ENCODE measurements at regions not wholly inside any gene's neighbourhood (a gene's known extent, or its start where the extent isn't known, plus 50 kb on each side); places are given as distances from the start of the nearest gene placed in this dataset.

DNA sequence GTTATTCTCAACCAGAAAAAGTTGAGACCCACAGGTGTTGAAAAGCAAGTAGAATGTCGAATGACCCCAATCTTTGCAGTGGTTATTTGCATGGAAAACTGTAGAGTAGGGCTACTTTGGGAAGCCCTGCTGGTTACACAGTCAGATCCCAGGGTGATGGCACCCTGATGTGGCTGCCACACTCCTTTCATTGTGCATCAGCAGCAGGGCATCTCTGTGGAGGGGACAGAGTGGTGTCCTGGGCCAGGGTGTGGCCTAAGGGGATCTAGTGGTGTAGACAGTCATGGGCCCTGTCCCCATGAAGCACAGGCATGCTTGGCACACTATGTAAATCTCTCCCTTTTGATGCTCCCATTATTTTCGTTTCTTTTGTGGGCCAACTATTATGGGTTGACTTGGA, 199.4 kb upstream of the NAV2 start:
- Histone ChIP-seq H3K9ac (ENCODE audit: low read depth, low read length) (no peak overlapping the region), H3K27ac (ENCODE audit: insufficient read depth, low read length) (no peak overlapping the region), H3K36me3 (ENCODE audit: control insufficient read depth, insufficient read depth, low read length) (no peaks in the 10 kb centered on the region), H2AFZ (replicated peaks; ENCODE audit: low read length, poor library complexity) (no peak overlapping the region), H4K5ac (ENCODE audit: low read depth, low read length) (no peak overlapping the region), H2BK15ac (ENCODE audit: low read depth, low read length) (no peak overlapping the region), H3K14ac (replicated peaks; ENCODE audit: low read depth, low read length) (no peak overlapping the region), H3K27me3 (ENCODE audit: control insufficient read depth, insufficient read depth, low read length) (peaks cover 41% of the 10 kb centered on the region), H4K20me1 (ENCODE audit: insufficient read depth, low read length) (no peaks in the 10 kb centered on the region), H2AK5ac (ENCODE audit: low read depth, low read length) (no peak overlapping the region), H2BK120ac (ENCODE audit: low read depth, low read length) (no peak overlapping the region), H3K4ac (ENCODE audit: low read depth, low read length) (no peak overlapping the region), H3K4me1 (ENCODE audit: control insufficient read depth, insufficient read depth, low read length) (no peaks in the 10 kb centered on the region), H2AK9ac (replicated peaks; ENCODE audit: low read depth, low read length, poor library complexity) (no peak overlapping the region), H4K8ac (ENCODE audit: low read depth in 2 of 2, low read length in 2 of 2) (no peak overlapping the region), H2BK20ac (ENCODE audit: low read depth, low read length) (no peak overlapping the region), H2BK5ac (ENCODE audit: low read depth, low read length, poor library complexity, severe bottlenecking) (no peak overlapping the region), H3K79me1 (ENCODE audit: low read depth in 1 of 2, low read length in 2 of 2) (no peaks in the 10 kb centered on the region), H4K91ac (ENCODE audit: insufficient read depth, low read depth, low read length) (no peak overlapping the region), H3K9me1 (ENCODE audit: insufficient read depth, low read length) (no peaks in the 10 kb centered on the region), H3K9me3 (ENCODE audit: control insufficient read depth, insufficient read depth, low read length) (no peaks in the 10 kb centered on the region), H3K56ac (ENCODE audit: extremely low read depth, insufficient read depth, low read length) (no peak overlapping the region), H3K23ac (ENCODE audit: low read depth, low read length) (no peak overlapping the region), H3K4me3 (ENCODE audit: insufficient read depth, low read depth, low read length) (no peak overlapping the region), H3K18ac (ENCODE audit: low read depth, low read length) (no peak overlapping the region), H3K4me2 (ENCODE audit: low read depth, low read length) (no peak overlapping the region)
- in situ Hi-C loops (cut with MboI; ENCODE audit: low sequenced_read_pairs) (no loop called here), intact Hi-C loops (cut with micrococcal nuclease) (no loop called here), dilution Hi-C loops (cut with HindIII; ENCODE audit: low sequenced_read_pairs, unreplicated experiment) (no loop called here)
- DNase-seq (no peak), ATAC-seq (ENCODE audit: low read depth) (no peak)
- TF ChIP-seq NFE2L2 (IDR thresholded peaks at IDR 0.05; ENCODE audit: low read depth, low read length) (no peak), POLR2A (IDR thresholded peaks at IDR 0.05; ENCODE audit: low read depth, low read length) (no peak), MXI1 (IDR thresholded peaks at IDR 0.05; ENCODE audit: borderline replicate concordance, low read depth, low read length) (no peak), CHD1 (IDR thresholded peaks at IDR 0.05; ENCODE audit: low read depth, low read length) (no peak), BHLHE40 (IDR thresholded peaks at IDR 0.05; ENCODE audit: low read depth, low read length) (no peak), RFX5 (IDR thresholded peaks at IDR 0.05; ENCODE audit: low read depth, low read length) (no peak), SMC3 (IDR thresholded peaks at IDR 0.05; ENCODE audit: low read depth, low read length) (no peak), CEBPB (IDR thresholded peaks at IDR 0.05; ENCODE audit: low read depth, low read length) (no peak), RAD21 (IDR thresholded peaks at IDR 0.05; ENCODE audit: low read length) (no peak), MAZ (IDR thresholded peaks at IDR 0.05; ENCODE audit: borderline replicate concordance, low read depth, low read length) (no peak), RCOR1 (IDR thresholded peaks at IDR 0.05; ENCODE audit: insufficient replicate concordance, low read length) (no peak), FOS (IDR thresholded peaks at IDR 0.05; ENCODE audit: low read depth, low read length) (no peak), MAFK (IDR thresholded peaks at IDR 0.05; ENCODE audit: low read depth, low read length) (no peak)
- TF ChIP-seq, protein P1, sequence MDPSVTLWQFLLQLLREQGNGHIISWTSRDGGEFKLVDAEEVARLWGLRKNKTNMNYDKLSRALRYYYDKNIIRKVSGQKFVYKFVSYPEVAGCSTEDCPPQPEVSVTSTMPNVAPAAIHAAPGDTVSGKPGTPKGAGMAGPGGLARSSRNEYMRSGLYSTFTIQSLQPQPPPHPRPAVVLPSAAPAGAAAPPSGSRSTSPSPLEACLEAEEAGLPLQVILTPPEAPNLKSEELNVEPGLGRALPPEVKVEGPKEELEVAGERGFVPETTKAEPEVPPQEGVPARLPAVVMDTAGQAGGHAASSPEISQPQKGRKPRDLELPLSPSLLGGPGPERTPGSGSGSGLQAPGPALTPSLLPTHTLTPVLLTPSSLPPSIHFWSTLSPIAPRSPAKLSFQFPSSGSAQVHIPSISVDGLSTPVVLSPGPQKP (IDR thresholded peaks at IDR 0.05; ENCODE audit: borderline replicate concordance, low read depth, low read length), result no peak
- TF ChIP-seq, protein P2, sequence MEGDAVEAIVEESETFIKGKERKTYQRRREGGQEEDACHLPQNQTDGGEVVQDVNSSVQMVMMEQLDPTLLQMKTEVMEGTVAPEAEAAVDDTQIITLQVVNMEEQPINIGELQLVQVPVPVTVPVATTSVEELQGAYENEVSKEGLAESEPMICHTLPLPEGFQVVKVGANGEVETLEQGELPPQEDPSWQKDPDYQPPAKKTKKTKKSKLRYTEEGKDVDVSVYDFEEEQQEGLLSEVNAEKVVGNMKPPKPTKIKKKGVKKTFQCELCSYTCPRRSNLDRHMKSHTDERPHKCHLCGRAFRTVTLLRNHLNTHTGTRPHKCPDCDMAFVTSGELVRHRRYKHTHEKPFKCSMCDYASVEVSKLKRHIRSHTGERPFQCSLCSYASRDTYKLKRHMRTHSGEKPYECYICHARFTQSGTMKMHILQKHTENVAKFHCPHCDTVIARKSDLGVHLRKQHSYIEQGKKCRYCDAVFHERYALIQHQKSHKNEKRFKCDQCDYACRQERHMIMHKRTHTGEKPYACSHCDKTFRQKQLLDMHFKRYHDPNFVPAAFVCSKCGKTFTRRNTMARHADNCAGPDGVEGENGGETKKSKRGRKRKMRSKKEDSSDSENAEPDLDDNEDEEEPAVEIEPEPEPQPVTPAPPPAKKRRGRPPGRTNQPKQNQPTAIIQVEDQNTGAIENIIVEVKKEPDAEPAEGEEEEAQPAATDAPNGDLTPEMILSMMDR (conservative IDR thresholded peaks at IDR 0.05; ENCODE audit: low read depth, low read length), result no peak
- TF ChIP-seq, protein P3, sequence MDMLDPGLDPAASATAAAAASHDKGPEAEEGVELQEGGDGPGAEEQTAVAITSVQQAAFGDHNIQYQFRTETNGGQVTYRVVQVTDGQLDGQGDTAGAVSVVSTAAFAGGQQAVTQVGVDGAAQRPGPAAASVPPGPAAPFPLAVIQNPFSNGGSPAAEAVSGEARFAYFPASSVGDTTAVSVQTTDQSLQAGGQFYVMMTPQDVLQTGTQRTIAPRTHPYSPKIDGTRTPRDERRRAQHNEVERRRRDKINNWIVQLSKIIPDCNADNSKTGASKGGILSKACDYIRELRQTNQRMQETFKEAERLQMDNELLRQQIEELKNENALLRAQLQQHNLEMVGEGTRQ (IDR thresholded peaks at IDR 0.05; ENCODE audit: low read depth, low read length), result no peak
- ChIA-PET POLR2A (ENCODE audit: unreplicated experiment) (no interaction called here), CTCF (no interaction called here)
- no TSS peak for BruUV-seq (replicated peaks)
- WGBS, 2 experiments (ENCODE audit: extremely low coverage in 2 of 2, insufficient read length in 1 of 2), result no CpG with 5 or more reads among the region's 2 CpGs
